GM20000 (cell line): ENCODE measurements at regions not wholly inside any gene's neighbourhood (a gene's known extent, or its start where the extent isn't known, plus 50 kb on each side); places are given as distances from the start of the nearest gene placed in this dataset.

Source experiments
- DNase-seq: peaks from one replicate; pipeline ENCODE4 v3.0.0; 2012; ENCODE audit warnings: low spot score
- TF ChIP-seq, protein P1 (sequence below): IDR thresholded peaks from 2 replicates; pipeline ENCODE4 v1.5.1; 2012; ENCODE audit warnings: mild to moderate bottlenecking, control low read depth; ENCODE audit errors: extremely low read depth, missing control alignments

DNA sequence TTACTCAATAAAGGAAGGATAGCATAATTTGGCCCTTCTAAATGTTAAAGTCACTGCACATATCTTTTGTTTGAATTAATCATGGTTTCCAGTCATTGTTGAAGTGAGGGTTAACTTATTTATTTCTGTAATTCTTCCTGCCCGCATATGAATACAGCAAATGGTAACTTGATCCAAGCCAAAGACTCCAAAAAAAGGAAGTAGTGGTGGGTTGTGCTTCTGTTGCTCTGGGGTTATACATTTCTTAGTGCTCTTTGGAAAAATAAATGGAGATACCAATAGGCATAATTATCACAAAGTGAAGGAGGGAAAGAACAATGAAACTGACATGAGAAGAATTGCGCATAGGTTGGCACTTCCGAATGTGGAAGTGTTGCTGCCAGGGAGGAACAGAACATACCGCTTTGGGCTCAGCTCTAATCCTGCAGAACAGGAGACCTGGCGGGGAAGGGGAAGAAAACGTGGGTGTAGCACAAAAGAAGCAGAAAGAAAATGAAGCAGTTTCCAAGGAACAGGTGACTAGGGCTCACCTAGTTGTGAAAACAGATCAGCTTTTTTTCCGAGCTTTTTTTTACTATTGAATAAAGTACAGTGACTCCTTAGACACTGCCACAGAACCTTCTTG is 69.7 kb upstream of the TAF11L2 start:
- no peak for DNase-seq
- TF ChIP-seq, protein P1, sequence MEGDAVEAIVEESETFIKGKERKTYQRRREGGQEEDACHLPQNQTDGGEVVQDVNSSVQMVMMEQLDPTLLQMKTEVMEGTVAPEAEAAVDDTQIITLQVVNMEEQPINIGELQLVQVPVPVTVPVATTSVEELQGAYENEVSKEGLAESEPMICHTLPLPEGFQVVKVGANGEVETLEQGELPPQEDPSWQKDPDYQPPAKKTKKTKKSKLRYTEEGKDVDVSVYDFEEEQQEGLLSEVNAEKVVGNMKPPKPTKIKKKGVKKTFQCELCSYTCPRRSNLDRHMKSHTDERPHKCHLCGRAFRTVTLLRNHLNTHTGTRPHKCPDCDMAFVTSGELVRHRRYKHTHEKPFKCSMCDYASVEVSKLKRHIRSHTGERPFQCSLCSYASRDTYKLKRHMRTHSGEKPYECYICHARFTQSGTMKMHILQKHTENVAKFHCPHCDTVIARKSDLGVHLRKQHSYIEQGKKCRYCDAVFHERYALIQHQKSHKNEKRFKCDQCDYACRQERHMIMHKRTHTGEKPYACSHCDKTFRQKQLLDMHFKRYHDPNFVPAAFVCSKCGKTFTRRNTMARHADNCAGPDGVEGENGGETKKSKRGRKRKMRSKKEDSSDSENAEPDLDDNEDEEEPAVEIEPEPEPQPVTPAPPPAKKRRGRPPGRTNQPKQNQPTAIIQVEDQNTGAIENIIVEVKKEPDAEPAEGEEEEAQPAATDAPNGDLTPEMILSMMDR: no peak

GRCh38 chr5:17429353-17429752 is 68.7 kb upstream of the TAF11L2 start:
- TF ChIP-seq, protein P1: no peak
- no peak for DNase-seq

GRCh38 chr5:17430241-17430640 is 67.8 kb upstream of the TAF11L2 start:
- no peak for DNase-seq
- TF ChIP-seq, protein P1: no peak

DNA sequence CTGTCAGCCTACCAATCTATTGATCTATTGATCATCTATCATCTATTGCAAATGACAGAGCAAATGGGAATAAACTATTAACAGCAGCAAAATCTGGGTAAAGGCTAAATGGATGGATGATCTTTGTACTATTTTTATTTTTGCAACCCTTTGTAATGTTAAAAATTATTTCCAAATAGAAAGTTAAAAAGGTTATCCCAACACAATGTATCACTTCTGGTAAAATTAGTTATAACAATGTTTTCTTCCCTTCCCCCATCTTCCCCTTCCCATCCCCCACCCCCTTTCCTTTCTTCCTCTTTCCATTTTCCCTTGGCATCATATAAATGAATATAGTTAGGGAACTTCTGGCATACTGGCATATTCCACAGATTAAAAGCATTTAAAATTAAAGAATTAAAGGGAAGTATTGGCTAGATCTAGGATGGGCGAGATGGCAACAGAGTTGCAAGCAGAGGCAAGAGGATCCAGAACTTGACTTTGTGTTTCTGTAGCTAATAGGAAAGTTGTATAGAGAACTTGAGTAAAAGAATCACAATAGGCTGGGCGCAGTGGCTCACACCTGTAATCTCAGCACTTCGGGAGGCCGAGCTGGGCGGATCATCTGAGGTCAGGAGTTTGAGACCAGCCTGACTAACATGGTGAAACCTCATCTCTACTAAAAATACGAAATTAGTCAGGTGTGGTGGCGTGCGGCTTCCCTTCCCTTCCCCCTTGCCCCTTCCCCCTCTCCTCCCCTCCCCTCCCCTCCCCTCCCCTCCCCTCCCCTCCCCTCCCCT is 66.6 kb upstream of the TAF11L2 start:
- DNase-seq: no peak
- TF ChIP-seq, protein P1: no peak

- DNase-seq: no peak
- TF ChIP-seq, protein P1: no peak
Measured at GRCh38 chr5:17432569-17432968, 65.5 kb upstream of the TAF11L2 start.

- TF ChIP-seq, protein P1: no peak
Measured at GRCh38 chr5:17433406-17433805, 64.6 kb upstream of the TAF11L2 start.

GRCh38 chr5:17434982-17435381 is 63.0 kb upstream of the TAF11L2 start:
- no peak for DNase-seq

More at GRCh38 chr5:17433406-17433805, 64.6 kb upstream of the TAF11L2 start:
- DNase-seq: no peak

More at GRCh38 chr5:17434982-17435381, 63.0 kb upstream of the TAF11L2 start:
- TF ChIP-seq, protein P1: no peak
